ENCODE measurements at regions not wholly inside any gene's neighbourhood (a gene's known extent, or its start where the extent isn't known, plus 50 kb on each side); places are given as distances from the start of the nearest gene placed in this dataset.

DNA sequence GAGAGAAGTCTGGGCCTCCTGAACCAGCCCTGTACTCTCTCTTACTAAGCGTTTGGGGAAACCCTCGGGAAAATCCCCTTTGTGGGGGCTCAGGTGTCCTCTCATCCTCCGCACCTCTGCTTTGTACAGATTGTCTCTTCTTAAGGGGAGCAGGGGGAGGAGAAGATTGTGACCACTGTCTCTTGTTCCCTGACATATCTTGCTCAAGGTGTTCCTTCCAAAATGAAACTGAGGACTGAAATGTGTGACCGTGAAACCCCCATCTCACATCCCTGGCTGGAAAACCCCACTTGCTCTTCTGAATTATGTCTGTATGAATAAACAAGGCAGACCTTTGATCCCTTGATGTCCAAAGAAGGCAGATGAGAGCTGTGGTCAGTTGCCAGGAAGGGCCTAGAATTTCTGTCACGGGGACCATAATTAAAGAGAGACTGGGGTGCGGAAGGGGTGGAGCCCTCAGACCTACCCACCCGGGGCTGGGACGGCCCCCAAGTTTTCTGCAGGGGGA lies 369.8 kb downstream of the AACS start:
- H3K4me3 ChIP-seq = no peak overlapping the region
- no peak overlapping the region for H3K27ac ChIP-seq
- TF ChIP-seq, protein P1, sequence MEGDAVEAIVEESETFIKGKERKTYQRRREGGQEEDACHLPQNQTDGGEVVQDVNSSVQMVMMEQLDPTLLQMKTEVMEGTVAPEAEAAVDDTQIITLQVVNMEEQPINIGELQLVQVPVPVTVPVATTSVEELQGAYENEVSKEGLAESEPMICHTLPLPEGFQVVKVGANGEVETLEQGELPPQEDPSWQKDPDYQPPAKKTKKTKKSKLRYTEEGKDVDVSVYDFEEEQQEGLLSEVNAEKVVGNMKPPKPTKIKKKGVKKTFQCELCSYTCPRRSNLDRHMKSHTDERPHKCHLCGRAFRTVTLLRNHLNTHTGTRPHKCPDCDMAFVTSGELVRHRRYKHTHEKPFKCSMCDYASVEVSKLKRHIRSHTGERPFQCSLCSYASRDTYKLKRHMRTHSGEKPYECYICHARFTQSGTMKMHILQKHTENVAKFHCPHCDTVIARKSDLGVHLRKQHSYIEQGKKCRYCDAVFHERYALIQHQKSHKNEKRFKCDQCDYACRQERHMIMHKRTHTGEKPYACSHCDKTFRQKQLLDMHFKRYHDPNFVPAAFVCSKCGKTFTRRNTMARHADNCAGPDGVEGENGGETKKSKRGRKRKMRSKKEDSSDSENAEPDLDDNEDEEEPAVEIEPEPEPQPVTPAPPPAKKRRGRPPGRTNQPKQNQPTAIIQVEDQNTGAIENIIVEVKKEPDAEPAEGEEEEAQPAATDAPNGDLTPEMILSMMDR (IDR thresholded peaks at IDR 0.05) = no peak
- no peak for TF ChIP-seq POLR2A (IDR thresholded peaks at IDR 0.05)

DNA sequence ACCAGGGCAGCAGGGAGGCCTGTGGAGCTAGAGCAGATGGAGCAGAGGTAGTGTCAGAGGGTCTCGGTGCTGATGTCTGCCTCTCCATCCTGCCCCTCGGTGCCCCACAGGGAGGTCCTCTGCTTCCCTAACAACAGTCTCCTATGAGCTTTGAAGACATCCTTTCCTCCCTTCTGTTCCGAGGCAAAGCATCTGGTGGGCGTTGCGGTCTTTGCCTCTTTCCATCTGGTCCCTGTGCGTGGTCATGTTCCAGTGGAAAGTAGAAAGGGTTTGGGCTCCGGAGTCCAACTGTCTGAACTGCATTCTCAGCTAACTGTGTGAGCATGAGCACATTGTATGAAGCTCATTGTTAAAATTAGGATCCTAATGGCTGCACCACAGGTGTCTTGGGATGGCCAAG lies 370.6 kb downstream of the AACS start:
- Histone ChIP-seq H3K4me3 (no peak overlapping the region), H3K4me1 (no peaks in the 10 kb centered on the region), H3K27me3 (no peaks in the 10 kb centered on the region), H3K27ac (no peak overlapping the region), H3K9me3 (no peaks in the 10 kb centered on the region), H3K36me3 (no peaks in the 10 kb centered on the region)
- TF ChIP-seq, protein P1 (IDR thresholded peaks at IDR 0.05) = no peak
- TF ChIP-seq POLR2A (IDR thresholded peaks at IDR 0.05) = no peak
- no peak for DNase-seq

More for the DNA sequence above, 369.8 kb downstream of the AACS start:
- Histone ChIP-seq H3K4me1 (no peaks in the 10 kb centered on the region), H3K27me3 (no peaks in the 10 kb centered on the region), H3K36me3 (no peaks in the 10 kb centered on the region), H3K9me3 (no peaks in the 10 kb centered on the region)
- DNase-seq = no peak

DNA sequence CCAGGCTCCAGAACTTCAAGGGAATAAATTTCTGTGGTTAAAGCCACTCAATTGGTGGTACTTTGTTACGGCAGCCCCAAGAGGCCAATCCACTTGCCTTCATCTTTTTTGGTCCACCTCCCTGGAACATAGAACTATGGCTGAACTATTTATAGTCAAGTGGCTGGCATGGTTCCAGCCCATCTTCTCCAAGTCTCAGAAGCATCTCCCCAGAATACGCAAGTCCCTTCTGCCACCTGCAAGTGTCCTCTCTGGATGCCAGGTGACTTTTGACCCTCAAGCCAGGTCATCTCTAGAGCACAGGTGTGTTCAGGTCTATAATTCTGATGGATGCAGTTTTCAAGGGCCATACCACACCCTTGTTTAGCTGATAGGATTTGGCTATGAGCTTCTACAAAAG lies 371.5 kb downstream of the AACS start:
- H3K4me1 ChIP-seq = no peaks in the 10 kb centered on the region
- H3K27me3 ChIP-seq = no peaks in the 10 kb centered on the region
- no peak overlapping the region for H3K27ac ChIP-seq
- TF ChIP-seq POLR2A (IDR thresholded peaks at IDR 0.05) = no peak
- TF ChIP-seq, protein P1 (IDR thresholded peaks at IDR 0.05) = no peak
- H3K9me3 ChIP-seq = no peaks in the 10 kb centered on the region
- DNase-seq = no peak
- H3K4me3 ChIP-seq = no peak overlapping the region
- H3K36me3 ChIP-seq = no peaks in the 10 kb centered on the region

DNA sequence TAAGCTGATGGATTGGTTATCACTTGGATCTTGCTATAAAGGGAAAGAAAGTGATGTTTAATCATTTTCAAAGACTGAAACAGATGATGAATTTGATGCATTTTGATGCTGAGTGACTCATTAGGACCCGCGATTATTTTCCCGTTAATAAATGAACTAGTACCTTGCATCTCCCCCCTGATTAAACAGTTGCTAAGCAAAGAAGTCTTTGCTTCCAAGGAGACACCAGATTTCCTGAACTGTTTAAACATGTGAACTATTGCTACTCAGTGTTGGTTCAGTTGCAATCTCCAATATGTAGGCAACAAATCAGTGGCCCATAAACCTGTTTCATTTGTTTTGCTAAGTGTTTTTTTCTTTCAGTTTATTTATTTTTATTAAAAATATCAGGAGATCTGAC lies 375.2 kb downstream of the AACS start:
- no peak for DNase-seq
- no peak for TF ChIP-seq POLR2A (IDR thresholded peaks at IDR 0.05)
- TF ChIP-seq, protein P1 (IDR thresholded peaks at IDR 0.05) = no peak

DNA sequence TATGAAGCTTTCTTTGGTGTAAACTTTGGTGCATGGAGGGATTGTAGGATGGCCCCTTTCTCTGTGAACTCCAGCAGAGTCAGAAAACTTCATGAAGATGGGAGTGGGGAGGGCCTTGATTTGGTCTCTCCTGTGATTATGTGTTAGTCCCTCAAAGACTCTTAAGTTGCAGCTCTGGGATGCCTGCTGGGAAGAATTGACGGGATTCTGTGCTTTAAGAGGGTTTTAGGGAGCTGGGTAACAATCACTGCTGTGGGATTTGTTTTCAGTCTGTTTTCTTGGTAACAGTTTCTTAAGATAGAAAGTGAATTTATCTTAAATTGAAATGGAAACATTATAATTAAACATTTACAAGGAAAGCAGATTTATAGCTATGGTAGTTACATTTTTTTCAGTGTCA lies 378.1 kb downstream of the AACS start:
- no peak for DNase-seq
- TF ChIP-seq, protein P1 (IDR thresholded peaks at IDR 0.05) = no peak
- TF ChIP-seq POLR2A (IDR thresholded peaks at IDR 0.05) = no peak
- no peaks in the 10 kb centered on the region for H3K36me3 ChIP-seq
- no peaks in the 10 kb centered on the region for H3K27me3 ChIP-seq
- no peaks in the 10 kb centered on the region for H3K4me1 ChIP-seq
- no peak overlapping the region for H3K4me3 ChIP-seq
- H3K9me3 ChIP-seq = no peaks in the 10 kb centered on the region
- H3K27ac ChIP-seq = no peak overlapping the region

More for the DNA sequence above, 375.2 kb downstream of the AACS start:
- H3K9me3 ChIP-seq = no peaks in the 10 kb centered on the region
- H3K4me1 ChIP-seq = no peaks in the 10 kb centered on the region
- no peak overlapping the region for H3K4me3 ChIP-seq
- no peaks in the 10 kb centered on the region for H3K27me3 ChIP-seq
- H3K36me3 ChIP-seq = no peaks in the 10 kb centered on the region
- no peak overlapping the region for H3K27ac ChIP-seq

DNA sequence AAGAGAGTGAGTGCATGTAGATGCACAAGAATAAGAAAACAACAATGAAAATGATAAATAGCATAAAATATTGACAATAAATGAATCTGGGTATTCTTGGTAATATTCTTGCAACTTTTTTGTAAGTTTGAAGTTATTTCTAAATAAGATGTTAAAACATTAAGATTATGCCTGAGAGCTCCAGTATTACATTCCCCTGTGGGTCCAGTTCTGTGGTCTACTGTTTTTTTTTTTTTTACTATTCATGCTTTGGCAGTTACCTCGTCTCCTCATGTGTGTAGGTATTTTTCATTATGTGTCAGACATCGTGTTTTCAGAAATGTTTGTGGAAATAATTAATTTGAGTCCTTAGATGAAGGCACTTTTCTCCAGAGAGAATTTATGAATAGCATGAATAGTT lies 386.2 kb downstream of the AACS start:
- Histone ChIP-seq H3K4me3 (no peak overlapping the region), H3K27me3 (no peaks in the 10 kb centered on the region), H3K36me3 (no peaks in the 10 kb centered on the region), H3K4me1 (no peaks in the 10 kb centered on the region), H3K9me3 (no peaks in the 10 kb centered on the region), H3K27ac (no peak overlapping the region)
- DNase-seq = no peak
- TF ChIP-seq POLR2A (IDR thresholded peaks at IDR 0.05) = no peak
- TF ChIP-seq, protein P1 (IDR thresholded peaks at IDR 0.05) = no peak
